ENCODE measurements at regions not wholly inside any gene's neighbourhood (a gene's known extent, or its start where the extent isn't known, plus 50 kb on each side); places are given as distances from the start of the nearest gene placed in this dataset.

GRCh38 chr1:163604321-163604720 is 282.6 kb downstream of the NUF2 start:
- no peak for TF ChIP-seq CTCF (IDR thresholded peaks at IDR 0.05)
- no peak for TF ChIP-seq EP300 (IDR thresholded peaks at IDR 0.05)

Measured in upper lobe of left lung (tissue), 4 donors.